Adipocyte (in vitro differentiated cells): ENCODE measurements at regions not wholly inside any gene's neighbourhood (a gene's known extent, or its start where the extent isn't known, plus 50 kb on each side); places are given as distances from the start of the nearest gene placed in this dataset.

Experiments
- DNase-seq: peaks from one replicate; pipeline ENCODE4 v3.0.0-alpha.2; 2015; ENCODE audit warnings: low read depth
- H3K27me3 ChIP-seq: replicated peaks from 2 replicates; pipeline ENCODE4 v1.7.0; 2013; ENCODE audit warnings: mild to moderate bottlenecking, low read length, moderate library complexity; ENCODE audit not compliant: control insufficient read depth, insufficient read depth
- H3K36me3 ChIP-seq: 2 replicates; pipeline ENCODE4 v1.7.0; 2013; ENCODE audit warnings: low read length, mild to moderate bottlenecking, moderate library complexity; ENCODE audit not compliant: control insufficient read depth, insufficient read depth, severe bottlenecking
- H3K4me1 ChIP-seq: 2 replicates; pipeline ENCODE4 v1.7.0; 2013; ENCODE audit warnings: mild to moderate bottlenecking, low read length, moderate library complexity; ENCODE audit not compliant: control insufficient read depth, insufficient read depth
- H3K4me3 ChIP-seq: 2 replicates; pipeline ENCODE4 v1.7.0; 2013; ENCODE audit warnings: mild to moderate bottlenecking, low read length, moderate library complexity
- H3K9ac ChIP-seq: 2 replicates; pipeline ENCODE4 v1.7.0; 2013; ENCODE audit warnings: mild to moderate bottlenecking, low read length, moderate library complexity
- H3K9me3 ChIP-seq: 2 replicates; pipeline ENCODE4 v1.7.0; 2013; ENCODE audit warnings: mild to moderate bottlenecking, low read length, moderate library complexity; ENCODE audit not compliant: control insufficient read depth

- Histone ChIP-seq H3K27me3 (no peaks in the 10 kb centered on the region), H3K9me3 (no peaks in the 10 kb centered on the region), H3K4me1 (no peaks in the 10 kb centered on the region), H3K9ac (no peak overlapping the region), H3K4me3 (no peak overlapping the region), H3K36me3 (no peaks in the 10 kb centered on the region)
- no peak for DNase-seq
Observed at GRCh38 chr4:45358573-45359506, 632.5 kb upstream of the GNPDA2 start.

DNA sequence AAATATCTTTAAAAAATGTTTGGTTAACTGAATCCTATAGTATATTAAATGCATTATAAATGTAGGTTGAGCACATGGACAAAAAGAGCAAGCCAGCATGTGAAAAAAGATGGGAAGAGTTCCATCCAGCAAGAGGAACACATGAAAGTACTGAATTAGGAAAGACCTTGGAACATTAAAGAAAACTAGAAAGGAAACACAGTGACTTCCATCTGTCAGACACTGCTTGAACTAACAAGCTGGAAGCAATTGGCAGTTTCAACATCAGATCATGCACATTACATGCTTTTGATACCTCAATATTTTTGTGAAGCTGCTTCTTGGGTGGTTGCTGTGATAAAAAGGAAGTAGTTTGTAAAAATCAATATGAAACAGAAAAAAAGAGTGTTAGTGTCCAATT lies 626.8 kb upstream of the GNPDA2 start:
- Histone ChIP-seq H3K9me3 (no peaks in the 10 kb centered on the region), H3K4me3 (no peak overlapping the region), H3K27me3 (no peaks in the 10 kb centered on the region), H3K36me3 (no peaks in the 10 kb centered on the region), H3K4me1 (peaks cover 3% of the 10 kb centered on the region), H3K9ac (no peak overlapping the region)
- no peak for DNase-seq

DNA sequence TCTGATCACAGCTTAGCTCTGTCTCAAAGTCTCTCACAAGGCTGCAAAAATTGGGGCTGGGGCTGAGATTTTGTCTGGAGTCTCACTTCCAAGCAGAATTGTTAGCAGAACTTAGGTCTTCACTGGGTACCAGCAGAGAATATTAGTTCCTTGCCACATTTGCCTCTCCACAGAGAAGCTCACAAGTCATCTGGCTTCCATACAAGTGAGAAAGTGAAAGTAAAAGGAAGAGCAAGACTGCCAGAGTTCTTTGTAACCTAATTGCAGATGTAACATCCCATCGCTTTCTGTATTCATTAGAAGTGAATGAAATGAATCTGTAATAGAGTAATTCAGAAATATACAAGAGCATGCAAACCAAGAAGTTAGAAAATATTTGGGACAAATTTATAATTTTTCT lies 624.1 kb upstream of the GNPDA2 start:
- Histone ChIP-seq H3K27me3 (no peaks in the 10 kb centered on the region), H3K9ac (peak overlapping the region; percentile 67), H3K4me3 (peak overlapping the region; percentile 77), H3K4me1 (peaks cover 3% of the 10 kb centered on the region), H3K36me3 (no peaks in the 10 kb centered on the region), H3K9me3 (no peaks in the 10 kb centered on the region)
- DNase-seq, result peak; percentile 1

DNA sequence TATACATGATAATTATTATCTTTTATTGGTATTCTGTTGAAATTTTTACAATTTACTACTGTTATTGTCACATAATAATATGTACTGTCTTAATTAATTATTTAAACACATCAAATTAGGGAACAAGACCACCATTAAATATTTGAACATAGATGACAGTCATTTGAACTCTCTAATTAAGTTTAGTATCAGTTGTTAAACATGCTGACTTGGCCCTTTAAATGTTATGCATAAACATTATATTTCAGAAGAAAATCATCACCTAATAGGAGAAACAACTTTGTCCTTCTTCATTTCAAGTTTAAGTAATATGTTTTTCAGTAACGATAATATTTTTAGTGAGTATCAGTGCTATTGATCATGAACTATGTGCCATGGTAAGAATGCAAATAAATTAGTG lies 623.5 kb upstream of the GNPDA2 start:
- Histone ChIP-seq H3K9me3 (no peaks in the 10 kb centered on the region), H3K4me3 (no peak overlapping the region), H3K27me3 (no peaks in the 10 kb centered on the region), H3K4me1 (peaks cover 3% of the 10 kb centered on the region), H3K9ac (peak overlapping the region; percentile 67), H3K36me3 (no peaks in the 10 kb centered on the region)
- DNase-seq, result no peak

DNA sequence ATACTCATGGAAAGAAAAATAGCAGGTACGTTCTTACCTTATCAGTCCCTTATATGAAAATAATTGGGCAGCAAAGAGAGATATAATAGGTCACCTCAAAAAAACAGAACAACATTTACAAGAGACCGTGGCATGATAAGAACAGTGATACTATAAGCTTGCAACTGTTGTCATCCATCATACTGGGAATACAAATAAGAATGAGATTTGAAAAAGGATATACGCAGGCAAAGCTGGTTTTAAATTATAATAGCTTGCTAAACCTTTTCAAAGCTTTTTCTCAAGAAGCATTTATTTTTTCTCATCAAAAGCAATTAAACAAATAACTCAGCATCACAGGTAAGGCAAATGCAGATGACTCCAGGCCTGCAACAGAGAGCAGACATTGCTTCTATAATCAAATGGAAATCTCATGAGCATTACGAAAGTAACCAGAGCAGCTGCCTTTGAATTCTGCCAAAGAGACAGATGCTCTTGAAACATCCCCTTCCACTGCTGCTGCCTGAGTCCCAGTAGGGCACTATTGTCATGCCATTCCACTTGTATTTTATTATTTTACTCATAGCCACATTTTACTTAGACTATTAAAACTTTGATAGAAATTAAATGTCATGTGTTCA lies 620.6 kb upstream of the GNPDA2 start:
- Histone ChIP-seq H3K4me3 (no peak overlapping the region), H3K4me1 (peaks cover 3% of the 10 kb centered on the region), H3K27me3 (no peaks in the 10 kb centered on the region), H3K36me3 (no peaks in the 10 kb centered on the region), H3K9me3 (no peaks in the 10 kb centered on the region), H3K9ac (no peak overlapping the region)
- no peak for DNase-seq

DNA sequence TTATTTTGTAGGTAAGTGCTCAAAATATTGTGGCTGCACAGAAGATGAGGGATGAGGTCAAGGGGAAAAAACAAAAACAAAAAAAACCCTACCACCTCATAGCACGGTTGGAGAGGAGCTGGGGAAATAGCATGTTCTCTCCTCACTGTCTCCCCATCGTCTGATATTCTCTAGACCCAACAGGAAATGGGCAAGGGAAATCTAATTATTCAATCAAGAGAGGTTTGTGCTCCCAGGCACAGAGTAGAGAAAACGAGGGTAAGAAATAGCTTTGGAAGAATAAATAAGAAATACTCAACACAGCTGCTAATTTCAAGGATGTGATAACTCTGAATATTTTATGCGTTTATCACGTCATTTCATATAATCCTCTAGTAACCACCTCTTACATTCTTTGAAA lies 619.2 kb upstream of the GNPDA2 start:
- H3K9ac ChIP-seq, result no peak overlapping the region
- no peaks in the 10 kb centered on the region for H3K36me3 ChIP-seq
- no peaks in the 10 kb centered on the region for H3K9me3 ChIP-seq
- H3K4me1 ChIP-seq, result peaks cover 3% of the 10 kb centered on the region
- H3K4me3 ChIP-seq, result no peak overlapping the region
- no peak for DNase-seq
- H3K27me3 ChIP-seq, result no peaks in the 10 kb centered on the region

DNA sequence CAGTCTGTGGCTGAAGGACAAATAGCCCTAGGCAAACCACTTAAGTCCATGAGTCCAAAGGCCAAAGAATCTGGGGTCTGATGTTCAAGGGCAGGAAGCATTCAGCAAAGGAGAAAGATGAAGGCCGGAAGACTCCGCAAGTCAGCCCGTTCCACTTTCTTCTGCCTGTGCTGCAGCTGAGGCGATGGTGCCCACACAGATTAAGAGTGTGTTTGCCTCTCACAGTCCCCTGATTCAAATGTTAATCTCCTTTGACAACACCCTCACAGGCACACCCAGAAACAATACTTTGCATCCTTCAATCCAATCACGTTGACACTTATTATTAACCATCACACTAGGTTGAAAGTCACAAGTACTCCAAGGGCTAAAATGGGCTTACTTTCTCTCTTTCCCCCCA lies 605.4 kb upstream of the GNPDA2 start:
- Histone ChIP-seq H3K36me3 (no peaks in the 10 kb centered on the region), H3K4me3 (no peak overlapping the region), H3K9me3 (no peaks in the 10 kb centered on the region), H3K27me3 (no peaks in the 10 kb centered on the region), H3K4me1 (no peaks in the 10 kb centered on the region), H3K9ac (no peak overlapping the region)
- no peak for DNase-seq

DNA sequence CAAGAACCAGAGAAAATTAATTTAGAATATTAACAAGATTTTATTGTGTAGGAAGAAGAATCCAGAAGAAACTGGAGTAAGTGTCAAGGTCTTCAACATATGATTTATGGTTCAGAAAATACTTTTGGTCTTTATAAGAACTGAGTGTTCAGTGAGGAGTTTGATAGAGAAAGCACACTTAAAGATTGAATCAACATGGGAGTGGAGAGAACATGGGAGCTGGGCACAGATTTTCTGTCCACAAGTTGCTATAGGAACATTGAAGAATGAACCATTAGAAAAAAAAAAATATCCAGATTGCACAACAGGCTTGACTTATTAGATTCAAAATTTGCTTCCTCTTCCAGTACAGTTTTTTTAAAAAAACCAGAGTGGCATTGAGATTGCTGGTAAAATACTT lies 601.2 kb upstream of the GNPDA2 start:
- H3K36me3 ChIP-seq, result no peaks in the 10 kb centered on the region
- H3K4me3 ChIP-seq, result no peak overlapping the region
- no peaks in the 10 kb centered on the region for H3K9me3 ChIP-seq
- no peak overlapping the region for H3K9ac ChIP-seq
- DNase-seq, result no peak
- no peaks in the 10 kb centered on the region for H3K4me1 ChIP-seq
- H3K27me3 ChIP-seq, result no peaks in the 10 kb centered on the region

- Histone ChIP-seq H3K9ac (no peak overlapping the region), H3K9me3 (no peaks in the 10 kb centered on the region), H3K4me1 (no peaks in the 10 kb centered on the region), H3K4me3 (no peak overlapping the region), H3K36me3 (no peaks in the 10 kb centered on the region), H3K27me3 (no peaks in the 10 kb centered on the region)
- DNase-seq, result no peak
Observed at GRCh38 chr4:45324455-45325417, 598.4 kb upstream of the GNPDA2 start.

DNA sequence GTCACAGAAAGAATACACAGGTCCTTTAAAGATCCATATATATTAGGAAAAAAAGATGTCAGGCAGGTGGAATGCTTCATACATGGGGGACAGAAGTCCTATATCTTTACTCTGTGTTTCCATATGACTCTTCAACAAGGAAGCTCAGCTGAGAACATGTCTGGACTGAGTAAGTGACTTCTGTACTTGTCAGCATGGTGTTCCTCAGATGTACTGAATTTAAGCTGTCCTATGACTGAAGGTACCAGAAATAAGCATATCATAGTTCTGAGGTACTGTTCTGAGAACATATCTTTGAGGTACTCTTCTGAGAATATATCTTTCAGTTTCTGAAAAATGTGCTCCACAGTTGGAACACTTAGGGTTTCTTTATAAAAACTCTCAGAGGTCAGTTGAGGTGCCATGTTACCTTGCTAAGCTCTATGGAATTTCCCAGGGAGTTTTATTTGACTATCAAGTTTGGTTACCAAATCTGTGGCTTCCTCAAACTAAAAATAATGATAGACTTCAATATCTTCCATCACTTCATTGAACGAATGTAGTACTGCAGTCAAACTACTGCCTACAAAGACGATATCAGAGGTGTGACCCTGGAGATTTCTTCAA lies 597.2 kb upstream of the GNPDA2 start:
- Histone ChIP-seq H3K4me1 (no peaks in the 10 kb centered on the region), H3K36me3 (no peaks in the 10 kb centered on the region), H3K27me3 (no peaks in the 10 kb centered on the region), H3K9me3 (no peaks in the 10 kb centered on the region), H3K4me3 (no peak overlapping the region), H3K9ac (no peak overlapping the region)
- no peak for DNase-seq
